Peyer's patch (tissue), 4 donors: ENCODE measurements at regions not wholly inside any gene's neighbourhood (a gene's known extent, or its start where the extent isn't known, plus 50 kb on each side); places are given as distances from the start of the nearest gene placed in this dataset.
A peak's percentile ranks its signal among the peaks of the same experiment; 100 is the strongest.

Experiments
- DNase-seq, 3 donors: peaks; one replicate each; pipeline ENCODE4 v3.0.0-alpha.2; 2017 to 2019
- H3K27ac ChIP-seq, 4 donors: fragments of 200-600 bp; sonication (generic); one replicate each; pipeline ENCODE4 v1.5.1; 2016 to 2019
- H3K27me3 ChIP-seq, 2 donors: fragments of 200-600 bp; sonication (generic); one replicate each; pipeline ENCODE4 v1.5.1; 2019
- H3K36me3 ChIP-seq, 3 donors: fragments of 200-600 bp; sonication (generic); one replicate each; pipeline ENCODE4 v1.5.1; 2016 to 2019
- H3K4me1 ChIP-seq, 4 donors: fragments of 200-600 bp; sonication (generic); one replicate each; pipeline ENCODE4 v1.5.1; 2016 to 2019
- H3K4me3 ChIP-seq, 4 donors: fragments of 200-600 bp; sonication (generic); 1 replicate in 3 of 4; 2 replicates in 1 of 4; pipeline ENCODE4 v1.5.1; 2016 to 2019; ENCODE audit warnings: mild to moderate bottlenecking in 1 of 4
- H3K9me3 ChIP-seq, 4 donors: fragments of 200-600 bp; sonication (generic); one replicate each; pipeline ENCODE4 v1.5.1; 2016 to 2019; ENCODE audit warnings: mild to moderate bottlenecking in 1 of 4
- POLR2A ChIP-seq, 2 donors: fragments of 450-650 bp; IDR thresholded peaks; one replicate each; pipeline ENCODE4 v1.5.1; 2017; ENCODE audit warnings: antibody characterized with exemption in 2 of 2, mild to moderate bottlenecking in 2 of 2, moderate library complexity in 2 of 2
- TF ChIP-seq, protein P1 (sequence below), 6 experiments: fragments of 450-650 bp in 4 of 6; fragments of 200-600 bp in 2 of 6; sonication (generic) in 1 of 6; IDR thresholded peaks; one replicate each; pipeline ENCODE4 v1.5.1; 2017 to 2019; ENCODE audit warnings: antibody characterized with exemption in 6 of 6, mild to moderate bottlenecking in 3 of 6, moderate library complexity in 1 of 6

DNA sequence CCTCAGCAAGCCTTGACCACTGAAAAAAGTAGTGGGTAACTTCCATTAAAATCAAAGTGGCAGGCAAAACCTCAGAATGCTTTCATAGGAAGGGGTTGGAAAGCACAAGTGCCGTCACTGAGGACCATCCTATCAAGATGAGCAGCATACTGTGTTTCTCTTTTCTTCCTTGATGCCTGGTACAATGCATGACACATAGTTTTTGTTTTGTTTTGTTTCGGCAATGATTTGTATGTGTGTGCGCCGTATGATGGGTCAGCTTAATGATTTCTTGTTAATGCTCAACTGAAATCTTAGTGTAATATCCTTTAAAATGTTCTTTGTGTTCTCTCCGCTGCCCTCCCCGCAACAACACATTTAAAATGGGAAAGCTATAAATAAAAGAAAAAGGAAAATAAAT, 476.4 kb upstream of the KCNMB2 start:
- H3K27ac ChIP-seq = peak overlapping the region in 2 of 4 donors; percentile 21 to 55
- no peaks in the 10 kb centered on the region for H3K9me3 ChIP-seq
- no peak for DNase-seq
- peaks cover 0 to 7% (median 0%) of the 10 kb centered on the region in 4 donors for H3K4me1 ChIP-seq
- TF ChIP-seq, protein P1, sequence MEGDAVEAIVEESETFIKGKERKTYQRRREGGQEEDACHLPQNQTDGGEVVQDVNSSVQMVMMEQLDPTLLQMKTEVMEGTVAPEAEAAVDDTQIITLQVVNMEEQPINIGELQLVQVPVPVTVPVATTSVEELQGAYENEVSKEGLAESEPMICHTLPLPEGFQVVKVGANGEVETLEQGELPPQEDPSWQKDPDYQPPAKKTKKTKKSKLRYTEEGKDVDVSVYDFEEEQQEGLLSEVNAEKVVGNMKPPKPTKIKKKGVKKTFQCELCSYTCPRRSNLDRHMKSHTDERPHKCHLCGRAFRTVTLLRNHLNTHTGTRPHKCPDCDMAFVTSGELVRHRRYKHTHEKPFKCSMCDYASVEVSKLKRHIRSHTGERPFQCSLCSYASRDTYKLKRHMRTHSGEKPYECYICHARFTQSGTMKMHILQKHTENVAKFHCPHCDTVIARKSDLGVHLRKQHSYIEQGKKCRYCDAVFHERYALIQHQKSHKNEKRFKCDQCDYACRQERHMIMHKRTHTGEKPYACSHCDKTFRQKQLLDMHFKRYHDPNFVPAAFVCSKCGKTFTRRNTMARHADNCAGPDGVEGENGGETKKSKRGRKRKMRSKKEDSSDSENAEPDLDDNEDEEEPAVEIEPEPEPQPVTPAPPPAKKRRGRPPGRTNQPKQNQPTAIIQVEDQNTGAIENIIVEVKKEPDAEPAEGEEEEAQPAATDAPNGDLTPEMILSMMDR (IDR thresholded peaks at IDR 0.05) = no peak
- no peak for TF ChIP-seq POLR2A (IDR thresholded peaks at IDR 0.05)
- H3K36me3 ChIP-seq = no peaks in the 10 kb centered on the region
- no peaks in the 10 kb centered on the region for H3K27me3 ChIP-seq
- H3K4me3 ChIP-seq = no peak overlapping the region

DNA sequence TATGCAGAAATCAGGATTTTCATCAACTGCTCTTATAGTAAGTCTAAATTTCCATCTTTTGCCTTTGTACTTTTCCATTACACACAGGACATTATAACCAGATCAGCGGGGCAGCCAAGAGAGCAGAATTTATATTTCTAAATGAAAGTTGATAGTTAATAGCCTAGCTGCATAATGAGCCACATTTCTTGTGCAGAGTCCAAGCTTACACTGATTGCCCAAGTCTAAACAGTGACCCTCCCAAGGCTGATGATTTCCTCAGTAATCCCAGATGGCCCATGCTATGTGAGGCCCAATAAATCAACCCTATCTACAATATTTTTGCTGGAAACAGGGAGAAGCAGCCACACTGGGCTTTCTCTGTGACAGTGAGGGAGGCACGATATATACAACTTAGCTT, 475.8 kb upstream of the KCNMB2 start:
- no peak for DNase-seq
- Histone ChIP-seq H3K9me3 (no peaks in the 10 kb centered on the region), H3K4me3 (no peak overlapping the region), H3K27ac (peak overlapping the region in 2 of 4 donors; percentile 28 to 55), H3K36me3 (no peaks in the 10 kb centered on the region), H3K27me3 (no peaks in the 10 kb centered on the region), H3K4me1 (peaks cover 0 to 7% (median 0%) of the 10 kb centered on the region in 4 donors)
- TF ChIP-seq, protein P1 (IDR thresholded peaks at IDR 0.05) = no peak
- no peak for TF ChIP-seq POLR2A (IDR thresholded peaks at IDR 0.05)

DNA sequence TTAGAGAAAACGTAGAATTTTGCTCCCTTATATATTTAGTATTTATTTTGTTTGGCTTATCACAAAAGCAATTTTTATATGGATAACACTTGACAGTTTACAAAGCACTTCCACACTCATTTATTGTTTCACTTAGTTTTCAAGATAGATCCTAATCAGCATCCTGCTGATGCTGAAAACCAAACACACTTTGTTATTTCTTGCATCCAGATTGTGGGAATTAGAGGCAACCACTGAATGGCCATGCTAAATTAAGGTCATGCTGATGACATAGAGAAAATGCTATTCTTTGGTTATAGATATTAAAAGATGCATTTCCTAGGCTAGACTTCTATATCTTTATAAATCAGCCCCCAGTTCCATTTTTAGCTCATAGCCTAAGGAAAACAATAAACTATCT, 474.1 kb upstream of the KCNMB2 start:
- no peak overlapping the region for H3K4me3 ChIP-seq
- no peaks in the 10 kb centered on the region for H3K27me3 ChIP-seq
- no peak for DNase-seq
- H3K9me3 ChIP-seq = no peaks in the 10 kb centered on the region
- no peak overlapping the region for H3K27ac ChIP-seq
- no peak for TF ChIP-seq POLR2A (IDR thresholded peaks at IDR 0.05)
- TF ChIP-seq, protein P1 (IDR thresholded peaks at IDR 0.05) = no peak
- H3K4me1 ChIP-seq = peaks cover 0 to 7% (median 0%) of the 10 kb centered on the region in 4 donors
- H3K36me3 ChIP-seq = no peaks in the 10 kb centered on the region

DNA sequence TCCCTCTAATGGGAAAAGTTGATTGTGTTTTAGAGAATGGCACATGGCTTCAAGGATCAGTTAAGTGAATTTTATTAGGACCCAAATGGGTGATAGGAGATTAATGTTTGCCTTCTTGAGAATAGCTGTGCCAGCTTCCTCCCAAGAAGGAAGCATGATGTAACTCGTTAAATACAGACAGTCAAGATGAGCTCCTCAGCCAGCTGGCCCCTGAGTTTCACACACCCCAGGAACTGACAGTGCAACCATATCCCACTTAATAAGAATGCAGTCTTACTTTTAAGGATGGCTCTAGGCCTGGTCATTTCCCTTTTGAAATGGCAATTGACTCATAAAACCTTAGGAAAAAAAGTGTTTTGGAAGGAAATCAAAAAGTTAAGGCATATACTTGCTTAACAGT, 472.8 kb upstream of the KCNMB2 start:
- Histone ChIP-seq H3K9me3 (no peaks in the 10 kb centered on the region), H3K27ac (no peak overlapping the region), H3K4me3 (no peak overlapping the region), H3K27me3 (no peaks in the 10 kb centered on the region), H3K4me1 (peaks cover 0 to 7% (median 0%) of the 10 kb centered on the region in 4 donors), H3K36me3 (no peaks in the 10 kb centered on the region)
- no peak for DNase-seq
- no peak for TF ChIP-seq POLR2A (IDR thresholded peaks at IDR 0.05)
- TF ChIP-seq, protein P1 (IDR thresholded peaks at IDR 0.05) = no peak

DNA sequence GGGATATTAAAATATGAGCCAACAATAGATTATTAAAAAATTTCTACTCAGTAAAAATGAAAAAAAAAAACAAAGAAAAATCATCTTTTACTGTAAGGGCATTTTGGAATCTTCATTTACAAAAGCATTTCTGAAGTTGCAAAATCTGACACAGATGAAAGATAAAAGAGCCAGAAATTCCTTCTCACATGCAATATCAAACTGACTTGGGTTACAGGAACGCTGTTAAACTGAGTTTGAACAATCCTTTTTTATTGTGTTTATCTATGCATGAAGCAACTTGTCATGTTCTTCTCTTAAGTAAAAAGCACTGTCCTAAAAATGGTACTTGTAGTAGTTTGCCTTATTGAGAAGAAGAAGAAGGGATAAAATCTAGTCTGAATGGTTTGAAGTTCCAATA, 468.5 kb upstream of the KCNMB2 start:
- H3K4me3 ChIP-seq = no peak overlapping the region
- H3K9me3 ChIP-seq = no peaks in the 10 kb centered on the region
- H3K4me1 ChIP-seq = no peaks in the 10 kb centered on the region
- no peaks in the 10 kb centered on the region for H3K27me3 ChIP-seq
- DNase-seq = no peak
- H3K27ac ChIP-seq = no peak overlapping the region
- no peak for TF ChIP-seq POLR2A (IDR thresholded peaks at IDR 0.05)
- TF ChIP-seq, protein P1 (IDR thresholded peaks at IDR 0.05) = no peak
- no peaks in the 10 kb centered on the region for H3K36me3 ChIP-seq
